Adrenal gland (tissue), 5 donors: ENCODE measurements at regions not wholly inside any gene's neighbourhood (a gene's known extent, or its start where the extent isn't known, plus 50 kb on each side); places are given as distances from the start of the nearest gene placed in this dataset.

Experiments used
- POLR2A ChIP-seq, 2 donors: fragments of 450-650 bp; IDR thresholded peaks; one replicate each; pipeline ENCODE4 v1.6.1; 2017; ENCODE audit warnings: antibody characterized with exemption in 2 of 2, mild to moderate bottlenecking in 2 of 2, moderate library complexity in 1 of 2
- TF ChIP-seq, protein P1 (sequence below), 6 experiments: fragments of 450-650 bp in 4 of 6; fragments of 200-600 bp in 2 of 6; sonication (generic) in 1 of 6; IDR thresholded peaks; 1 replicate in 5 of 6; 2 replicates in 1 of 6; pipeline versions ENCODE4 v1.5.1 to v1.8.0; 2016 to 2021; ENCODE audit warnings: antibody characterized with exemption in 6 of 6, mild to moderate bottlenecking in 2 of 6, moderate library complexity in 1 of 6
- donor health status: DM: no; HTN: no; CAD: no.

DNA sequence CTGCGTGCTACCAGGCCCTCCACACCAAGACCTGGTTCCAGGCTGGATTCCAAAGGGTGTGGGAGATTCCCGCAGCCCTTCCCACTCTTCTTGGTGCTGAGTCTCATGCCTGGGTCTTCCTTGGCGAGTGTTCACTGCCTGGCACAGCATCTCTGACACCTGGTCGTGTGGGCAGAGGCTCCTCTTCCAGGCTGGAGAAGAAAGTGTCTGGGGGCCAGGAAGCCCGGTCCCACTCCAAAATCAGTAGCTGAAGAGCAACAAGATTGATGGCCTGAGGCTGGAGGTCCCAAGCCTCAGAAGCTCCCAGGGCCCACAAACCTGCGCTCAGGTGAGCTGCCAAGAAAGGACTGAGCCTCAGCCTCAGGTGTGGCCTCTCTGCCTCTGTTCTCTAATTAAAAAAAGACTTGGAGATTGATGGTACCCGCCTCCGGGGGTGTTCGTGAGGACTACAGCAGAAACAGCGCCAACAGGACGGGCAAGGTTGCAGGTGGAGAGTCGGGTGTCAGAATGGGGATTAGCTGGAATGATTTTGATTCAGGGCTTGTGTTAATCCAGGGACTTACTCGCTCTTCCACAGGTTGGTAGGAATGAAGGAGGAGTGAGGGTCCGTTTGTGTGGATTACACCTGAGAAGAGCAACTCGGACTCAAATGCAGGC lies 217.5 kb downstream of the TEX29 start:
- TF ChIP-seq, protein P1, sequence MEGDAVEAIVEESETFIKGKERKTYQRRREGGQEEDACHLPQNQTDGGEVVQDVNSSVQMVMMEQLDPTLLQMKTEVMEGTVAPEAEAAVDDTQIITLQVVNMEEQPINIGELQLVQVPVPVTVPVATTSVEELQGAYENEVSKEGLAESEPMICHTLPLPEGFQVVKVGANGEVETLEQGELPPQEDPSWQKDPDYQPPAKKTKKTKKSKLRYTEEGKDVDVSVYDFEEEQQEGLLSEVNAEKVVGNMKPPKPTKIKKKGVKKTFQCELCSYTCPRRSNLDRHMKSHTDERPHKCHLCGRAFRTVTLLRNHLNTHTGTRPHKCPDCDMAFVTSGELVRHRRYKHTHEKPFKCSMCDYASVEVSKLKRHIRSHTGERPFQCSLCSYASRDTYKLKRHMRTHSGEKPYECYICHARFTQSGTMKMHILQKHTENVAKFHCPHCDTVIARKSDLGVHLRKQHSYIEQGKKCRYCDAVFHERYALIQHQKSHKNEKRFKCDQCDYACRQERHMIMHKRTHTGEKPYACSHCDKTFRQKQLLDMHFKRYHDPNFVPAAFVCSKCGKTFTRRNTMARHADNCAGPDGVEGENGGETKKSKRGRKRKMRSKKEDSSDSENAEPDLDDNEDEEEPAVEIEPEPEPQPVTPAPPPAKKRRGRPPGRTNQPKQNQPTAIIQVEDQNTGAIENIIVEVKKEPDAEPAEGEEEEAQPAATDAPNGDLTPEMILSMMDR (IDR thresholded peaks at IDR 0.05) = no peak
- TF ChIP-seq POLR2A (IDR thresholded peaks at IDR 0.05) = no peak
